ENCODE measurements at regions not wholly inside any gene's neighbourhood (a gene's known extent, or its start where the extent isn't known, plus 50 kb on each side); places are given as distances from the start of the nearest gene placed in this dataset.

DNA sequence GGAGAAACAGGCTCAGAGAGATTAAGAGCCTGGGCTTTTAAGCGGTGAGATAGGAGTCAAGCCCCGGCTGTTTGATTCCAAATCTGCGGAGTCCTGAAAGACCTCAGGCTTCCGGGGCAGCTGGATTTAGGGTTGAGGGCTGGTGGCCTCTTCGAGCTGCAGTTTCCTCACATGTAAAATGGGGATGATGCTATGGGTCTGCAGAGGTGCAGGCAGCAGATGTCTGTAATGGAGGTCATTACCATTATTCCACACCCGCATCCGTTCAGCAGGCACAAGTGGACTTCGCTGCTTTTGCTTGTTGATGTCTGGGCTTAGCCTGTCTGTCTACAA, 175.6 kb upstream of the HS6ST1 start:
- no peak for DNase-seq

DNA sequence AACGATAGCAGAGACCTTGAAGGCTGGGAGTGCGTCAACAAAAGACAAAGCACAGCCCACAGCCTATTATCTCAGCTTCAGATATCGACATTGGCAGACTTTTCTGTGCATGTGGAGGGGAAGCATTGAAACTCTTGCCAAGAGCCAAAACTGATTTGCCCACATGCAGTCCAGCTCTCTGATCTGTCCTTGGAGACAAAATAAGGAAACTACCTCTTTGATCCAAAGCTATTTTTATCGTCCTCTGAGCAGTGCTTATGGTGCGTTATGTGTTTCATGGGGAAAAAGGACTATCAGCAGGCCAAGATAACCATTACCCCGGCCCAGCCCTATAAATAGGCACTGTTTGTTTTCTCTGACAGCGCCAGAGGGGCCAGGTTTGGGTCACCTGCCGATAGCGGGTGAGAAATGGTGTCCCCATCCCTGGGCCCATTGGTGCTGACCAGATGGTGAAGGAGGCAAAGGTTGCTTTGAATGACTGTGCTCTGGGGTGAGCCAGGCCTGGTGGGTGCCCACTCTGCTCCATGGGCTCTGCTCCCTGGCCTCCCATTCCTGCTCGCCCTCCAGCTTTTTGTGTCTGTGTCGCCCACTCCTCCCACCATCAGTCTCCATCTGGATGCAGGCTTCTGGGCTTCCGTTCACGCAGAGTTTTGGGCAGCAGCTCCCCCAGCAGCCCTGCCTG, 176.1 kb upstream of the HS6ST1 start:
- DNase-seq, result peak; percentile 79

DNA sequence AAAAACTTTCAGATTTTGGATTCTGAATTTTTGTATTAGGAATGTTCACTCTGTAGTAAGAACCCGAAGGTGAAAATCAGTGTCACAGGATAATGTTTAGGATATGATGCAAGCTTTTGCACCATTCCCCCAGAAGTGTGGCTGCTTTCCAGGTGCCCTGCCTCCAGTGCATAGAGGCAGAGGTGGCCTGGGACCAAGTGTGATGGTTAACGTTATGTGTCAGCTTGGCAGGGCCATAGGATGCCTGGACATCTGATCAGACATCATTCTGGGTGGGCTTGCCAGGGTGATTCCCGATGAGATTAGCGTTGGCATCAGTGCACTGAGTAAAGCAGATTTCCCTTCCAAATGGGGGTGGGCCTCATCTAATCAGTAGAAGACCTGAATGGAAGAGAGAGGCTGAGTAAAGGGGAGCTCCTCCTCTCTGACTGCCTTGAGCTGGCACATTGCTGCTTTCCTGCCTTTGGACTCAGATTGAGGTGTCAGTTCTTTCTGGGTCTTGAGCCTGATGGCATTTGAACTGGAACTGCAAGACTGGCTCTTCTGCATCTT, 177.4 kb upstream of the HS6ST1 start:
- DNase-seq, result no peak

DNA sequence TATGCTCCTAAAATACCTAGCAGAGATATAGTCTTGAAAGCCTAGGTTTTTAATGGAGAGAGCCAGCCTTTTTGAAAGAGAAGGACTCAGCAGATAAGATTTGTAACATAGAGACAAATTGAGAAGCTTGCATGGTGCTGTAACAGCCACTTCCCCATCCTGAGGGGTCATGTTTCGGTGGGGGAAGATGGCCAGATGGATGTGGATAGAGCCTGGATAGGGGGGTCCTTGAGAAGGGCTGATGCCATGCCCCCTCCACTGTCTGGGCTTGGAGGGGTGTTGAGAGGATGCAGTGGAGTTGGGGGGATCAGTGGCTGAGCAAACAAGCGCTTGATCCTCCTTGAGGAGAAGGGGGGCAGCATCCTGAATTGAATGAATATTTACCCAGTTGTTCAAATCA, 178.0 kb upstream of the HS6ST1 start:
- no peak for DNase-seq

DNA sequence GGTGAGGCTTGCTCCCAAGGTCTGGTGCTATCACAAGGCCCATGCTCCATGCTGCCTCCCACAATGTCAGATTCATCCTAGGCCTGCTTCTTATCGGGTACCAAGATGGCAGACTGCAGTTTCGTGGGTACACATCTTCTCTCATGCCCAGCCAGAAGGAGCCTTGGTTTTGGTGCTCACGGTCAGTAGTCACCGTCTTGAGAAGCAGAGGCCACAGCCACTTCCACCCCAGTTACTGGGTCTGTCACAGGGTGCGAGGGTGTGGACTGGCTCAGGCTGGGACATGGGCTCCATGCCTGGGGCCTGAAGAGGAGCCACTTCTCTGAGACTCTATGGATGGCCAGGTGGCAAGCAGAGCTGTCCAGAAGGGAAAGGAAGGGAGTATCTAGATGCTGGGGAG, 178.8 kb upstream of the HS6ST1 start:
- no peak for DNase-seq

DNA sequence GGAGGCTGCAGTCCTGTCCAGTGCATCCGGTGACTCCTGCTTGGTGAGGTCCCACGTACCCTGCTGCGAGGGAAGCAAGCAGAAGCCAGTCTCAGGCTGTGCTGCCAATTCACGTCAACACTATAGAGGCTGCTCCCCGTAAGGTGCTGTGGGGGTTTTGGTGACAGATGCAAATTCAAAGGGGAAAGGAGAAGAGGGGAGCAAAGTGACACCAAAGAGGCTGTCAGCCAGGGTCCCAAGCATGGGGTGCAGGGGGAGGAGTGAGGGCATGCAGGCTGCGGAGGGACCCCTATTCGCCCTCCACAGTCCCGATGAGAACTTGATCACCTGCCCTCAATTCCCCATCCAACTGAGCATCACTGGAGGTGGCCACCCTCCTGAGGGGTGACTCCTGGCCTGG, 179.4 kb upstream of the HS6ST1 start:
- DNase-seq, result no peak

DNA sequence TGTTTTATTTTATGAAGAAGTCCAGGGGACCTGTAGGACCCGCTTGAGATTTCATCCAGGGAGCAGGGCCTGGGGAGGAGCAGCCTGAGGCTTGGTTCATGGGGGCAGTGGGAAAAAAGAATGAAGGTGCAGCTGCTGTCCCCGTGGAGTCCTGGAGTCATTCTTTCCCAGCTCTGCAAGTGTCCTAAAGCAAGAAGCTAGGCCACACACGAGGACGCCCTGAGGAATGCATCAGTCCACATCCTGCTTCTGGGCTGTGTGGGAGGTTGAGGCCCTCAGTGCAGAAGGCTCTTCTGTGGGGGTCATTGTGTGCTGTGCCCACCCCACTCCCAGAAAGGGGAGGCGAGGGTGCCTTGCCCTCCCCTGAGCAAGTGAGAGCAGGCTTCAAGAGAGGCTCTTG, 179.9 kb upstream of the HS6ST1 start:
- DNase-seq, result no peak

DNA sequence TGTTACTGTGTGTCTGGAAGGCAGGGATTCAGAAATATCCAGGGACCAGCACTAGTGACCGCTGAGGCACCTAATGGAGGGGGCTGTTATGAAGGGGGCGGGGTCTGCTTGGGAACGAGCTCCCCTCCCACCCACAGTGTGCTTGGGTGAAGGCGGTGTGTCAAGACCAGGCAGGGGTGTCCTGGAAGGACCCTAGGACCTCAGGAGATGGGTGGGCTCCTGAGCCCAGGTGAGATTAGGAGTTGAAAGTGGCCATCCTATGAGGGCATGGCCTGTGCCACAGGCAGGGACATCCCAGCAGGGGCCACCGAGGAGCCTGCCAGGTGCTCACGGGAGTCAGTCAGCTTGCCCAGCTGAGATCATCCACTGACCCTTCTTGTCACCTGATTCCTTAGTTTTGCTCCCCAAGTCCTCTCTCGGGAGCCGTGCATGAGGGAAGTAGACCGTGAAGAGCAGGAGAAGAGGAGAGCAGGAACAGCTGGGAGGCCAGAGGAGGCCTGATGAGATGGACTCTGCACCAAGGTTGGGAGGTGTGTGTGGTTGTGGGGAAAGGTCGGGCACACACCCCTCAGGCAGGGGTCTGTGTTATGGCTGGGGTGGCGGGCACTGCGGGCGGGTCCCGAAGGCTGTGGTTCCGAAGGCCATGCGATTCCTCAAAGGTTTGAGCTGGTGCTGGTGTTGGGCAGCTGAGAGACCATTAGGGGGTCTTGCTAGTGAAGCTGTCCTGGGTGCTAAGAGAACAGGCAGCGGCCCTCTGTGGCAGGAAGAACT, 180.9 kb upstream of the HS6ST1 start:
- DNase-seq, result no peak

DNA sequence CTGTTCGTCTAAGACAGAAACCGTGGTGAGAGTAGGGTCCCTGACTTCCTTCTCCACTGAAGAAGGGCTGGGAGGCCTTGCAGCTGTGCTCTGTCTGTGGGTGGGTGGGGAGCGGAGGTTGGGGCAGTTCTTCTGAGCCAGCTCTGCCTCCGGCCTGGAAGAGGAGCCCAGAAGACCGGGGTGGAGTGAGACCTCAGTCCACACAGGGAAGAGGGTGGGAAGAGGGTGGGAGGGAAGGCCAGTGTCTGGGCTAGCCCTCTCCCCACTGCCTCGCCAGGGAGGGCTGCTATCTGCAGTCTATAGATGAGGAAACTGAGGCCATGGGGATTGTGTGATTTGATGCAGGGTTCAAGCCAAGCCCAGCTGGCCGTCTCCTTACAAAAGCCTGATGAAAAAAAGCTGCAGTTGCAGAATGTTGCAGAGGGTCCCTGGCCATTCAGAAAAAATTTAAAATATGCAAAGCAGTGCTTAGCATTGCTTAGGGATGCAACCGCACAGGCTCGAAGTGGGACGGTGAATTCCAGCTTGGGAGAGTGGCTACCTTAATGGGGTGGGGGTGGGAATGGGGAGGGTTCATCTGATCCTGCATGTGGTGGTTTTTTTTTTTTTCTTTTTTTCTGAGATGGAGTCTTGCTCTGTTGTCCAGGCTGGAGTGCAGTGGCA, 181.6 kb upstream of the HS6ST1 start:
- no peak for DNase-seq

DNA sequence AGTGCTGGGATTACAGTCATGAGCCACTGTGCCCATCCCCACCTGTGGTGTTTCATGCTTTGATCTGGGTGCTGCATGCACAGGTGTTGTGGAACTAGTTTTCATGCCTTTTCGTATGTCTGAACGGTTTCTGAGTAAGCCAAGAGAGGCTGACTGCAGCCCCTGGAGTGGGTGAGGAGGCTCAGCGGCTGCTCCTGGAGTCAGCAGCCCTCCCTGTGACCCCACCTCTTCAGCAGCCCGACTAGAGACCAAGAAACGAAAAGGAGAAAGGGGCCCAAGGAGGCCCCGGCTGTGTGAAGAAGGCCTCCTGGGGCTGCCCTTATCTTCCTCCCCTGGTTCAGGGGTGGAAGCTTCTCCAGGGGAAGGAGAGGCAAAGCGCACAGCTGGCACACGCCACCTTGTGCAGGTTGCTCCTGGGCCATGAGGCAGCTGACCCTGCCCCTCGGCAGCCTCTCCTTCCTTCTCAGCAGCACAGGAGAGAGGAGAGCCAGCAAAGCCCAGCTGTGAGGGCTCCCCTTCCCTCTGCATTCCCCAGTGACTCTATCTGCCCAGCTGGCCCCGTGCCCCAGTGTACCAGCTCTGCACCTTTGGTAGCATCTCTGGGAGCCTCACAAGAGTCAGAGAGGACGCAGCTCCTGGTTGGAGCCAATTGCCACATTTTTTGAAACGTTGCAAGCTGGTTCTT, 182.5 kb upstream of the HS6ST1 start:
- DNase-seq, result no peak

DNA sequence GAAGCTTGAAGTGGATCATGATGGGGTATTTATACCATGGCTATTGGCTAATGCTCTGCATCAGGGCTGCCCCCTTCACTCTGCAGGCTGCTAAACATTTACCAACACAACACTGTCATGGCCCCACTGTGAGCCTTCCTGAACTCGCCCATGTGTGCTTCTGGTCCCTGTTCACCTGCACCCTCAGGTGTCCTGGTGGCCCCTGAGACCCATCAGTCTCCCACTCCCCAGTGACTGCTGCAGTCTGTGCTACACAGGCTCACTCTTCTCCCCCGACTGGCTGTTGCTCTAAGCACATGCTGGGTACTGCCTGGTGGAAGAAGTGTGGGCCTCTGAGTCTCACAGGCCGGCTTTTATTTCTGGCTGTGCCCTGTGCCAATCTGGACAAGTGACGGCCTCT, 183.0 kb upstream of the HS6ST1 start:
- DNase-seq, result no peak

DNA sequence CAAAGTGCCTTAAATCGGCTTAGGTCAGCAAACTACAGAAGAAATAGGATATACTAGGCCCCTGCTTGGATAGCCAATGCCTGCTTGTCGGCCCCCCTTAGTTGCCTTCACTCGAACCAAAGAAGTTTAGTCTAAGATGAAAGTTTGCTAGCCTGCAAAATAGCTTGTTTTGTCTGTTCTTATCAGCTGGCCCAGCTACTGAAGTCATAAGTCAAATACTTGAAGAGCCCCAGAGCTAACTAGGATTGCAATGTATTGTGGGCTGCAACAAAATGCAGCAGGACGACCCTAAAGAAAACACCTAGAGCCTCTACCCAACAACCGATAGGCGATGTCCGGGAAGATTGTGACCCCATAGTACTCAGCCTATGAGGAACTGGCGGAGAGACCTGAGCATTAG, 183.5 kb upstream of the HS6ST1 start:
- DNase-seq, result no peak

DNA sequence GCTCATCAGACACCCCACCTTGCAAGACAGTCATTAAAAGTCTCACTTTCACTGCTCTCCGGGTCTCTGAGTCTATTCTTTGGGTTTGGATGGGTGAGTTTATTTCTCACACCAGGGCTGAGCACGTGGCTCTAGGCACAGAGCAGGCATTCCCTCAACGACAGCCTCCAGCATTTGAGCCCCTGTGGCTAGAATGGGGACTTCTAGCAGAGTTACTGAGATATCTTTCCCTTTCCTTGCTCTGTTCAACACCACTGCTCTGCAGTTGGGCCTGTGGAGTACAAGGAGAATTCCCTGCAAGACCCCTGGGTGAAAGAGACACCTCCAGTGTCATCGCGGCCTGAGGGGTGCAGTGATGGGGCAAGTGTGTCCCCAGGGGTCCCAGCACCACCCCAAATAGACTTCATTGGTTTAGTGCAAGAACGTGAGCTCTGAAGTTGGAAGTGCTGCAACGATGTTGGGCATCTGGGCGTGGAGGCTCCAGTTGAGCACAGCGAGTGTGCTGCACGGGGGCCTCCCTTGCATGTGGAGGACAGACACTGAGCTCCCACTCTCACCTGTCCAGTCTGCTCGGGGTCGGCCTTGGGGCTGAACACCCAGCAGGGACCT, 184.1 kb upstream of the HS6ST1 start:
- DNase-seq, result no peak

DNA sequence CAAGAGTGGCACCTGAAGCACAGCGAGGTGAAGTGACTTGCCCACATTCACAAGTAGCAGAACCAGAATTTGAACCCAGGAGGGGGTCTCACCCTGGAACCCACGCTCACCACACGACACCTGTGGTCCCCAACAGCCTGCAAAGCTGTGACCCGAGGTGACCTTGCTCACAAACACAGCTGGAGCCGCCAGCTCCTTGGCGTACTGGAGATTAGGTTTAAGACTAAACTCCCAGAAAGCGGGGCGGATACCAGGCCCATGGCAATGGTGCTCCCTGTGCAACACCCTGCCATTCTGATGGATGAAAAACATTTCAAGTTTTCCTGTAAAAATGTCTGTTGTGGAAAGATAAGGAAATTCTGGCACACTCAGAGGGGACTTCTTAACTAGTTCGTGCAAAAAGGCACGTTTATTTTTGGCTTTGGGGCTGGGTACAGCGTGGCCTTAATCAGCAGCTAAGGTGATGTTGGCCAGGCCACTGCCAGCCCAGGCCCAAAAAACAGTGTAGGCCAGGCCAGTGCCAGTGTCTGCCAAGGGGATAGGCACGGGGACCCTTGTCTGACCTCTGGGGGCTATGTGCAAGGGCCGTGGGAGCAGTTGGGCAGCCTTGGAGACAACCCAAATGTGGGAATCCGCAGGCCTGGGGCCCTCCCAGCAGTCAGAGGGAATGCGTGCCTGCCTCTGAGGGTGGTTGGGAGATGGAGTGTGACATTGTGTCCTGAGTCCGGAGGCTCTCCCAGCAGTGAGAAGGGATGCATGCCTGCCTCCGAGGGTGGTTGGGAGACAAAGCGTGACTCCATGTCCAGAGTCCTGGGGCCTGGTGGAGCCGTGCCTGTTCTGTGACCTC, 185.0 kb upstream of the HS6ST1 start:
- no peak for DNase-seq

DNA sequence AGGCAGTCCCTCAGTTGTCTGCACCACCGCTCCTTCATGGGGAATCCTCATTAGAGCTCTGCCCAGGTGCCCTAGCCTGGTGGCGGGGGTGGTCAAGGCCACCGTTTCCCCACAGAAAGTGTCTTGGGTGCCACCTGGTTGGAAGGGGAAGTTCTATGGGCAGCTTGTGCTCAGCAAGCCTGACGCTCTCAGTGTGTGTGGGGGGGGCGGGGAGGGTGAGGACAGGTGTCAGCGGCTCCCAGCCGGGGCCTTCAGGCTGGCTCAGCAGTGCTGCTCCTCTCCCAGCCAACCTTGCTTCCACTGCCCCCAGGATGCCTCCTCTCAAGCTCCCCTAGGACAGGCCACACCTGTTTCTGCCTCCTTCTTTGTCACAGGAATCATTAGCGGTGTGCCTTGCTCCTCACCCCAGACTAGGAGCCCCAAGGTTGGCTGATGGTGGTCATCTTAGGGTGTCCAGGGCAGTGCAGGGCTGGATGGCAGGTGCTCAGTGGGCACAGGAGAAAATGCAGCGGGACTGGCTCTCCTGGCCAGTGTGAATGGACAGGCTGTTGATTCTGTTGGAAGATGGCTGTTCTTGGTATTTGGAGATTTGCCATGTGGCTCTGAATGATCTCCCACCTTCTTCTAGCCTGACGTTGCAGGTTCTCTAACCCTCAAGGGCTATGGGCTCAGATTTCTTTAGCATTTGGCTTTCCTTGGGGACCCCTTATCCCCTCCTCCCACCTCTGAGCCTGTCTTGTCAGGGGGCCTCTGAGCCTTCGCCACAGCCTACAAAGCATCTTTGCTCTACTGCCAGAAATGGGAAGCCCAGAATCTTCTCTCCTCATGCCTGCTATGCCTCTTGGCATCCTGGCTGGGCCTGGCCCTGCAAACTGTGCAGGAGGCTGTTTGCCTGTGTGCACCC, 185.8 kb upstream of the HS6ST1 start:
- DNase-seq, result no peak

DNA sequence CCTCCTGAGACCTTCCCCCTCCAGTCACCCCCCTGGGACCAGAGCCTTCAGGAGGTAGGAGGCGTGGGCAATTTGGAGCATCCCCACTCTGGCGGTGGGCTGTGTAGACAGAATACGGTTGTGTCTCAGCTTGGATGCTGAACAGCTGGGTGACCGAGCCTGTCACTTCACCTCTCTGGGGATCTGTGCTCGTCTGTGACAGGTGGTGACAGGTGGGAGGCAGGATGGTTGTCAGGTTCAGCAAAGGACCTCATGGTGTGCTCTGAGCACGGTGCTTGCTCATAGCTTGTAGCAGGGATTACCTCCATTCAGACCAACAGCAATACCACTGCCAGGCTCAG, 186.5 kb upstream of the HS6ST1 start:
- no peak for DNase-seq

DNA sequence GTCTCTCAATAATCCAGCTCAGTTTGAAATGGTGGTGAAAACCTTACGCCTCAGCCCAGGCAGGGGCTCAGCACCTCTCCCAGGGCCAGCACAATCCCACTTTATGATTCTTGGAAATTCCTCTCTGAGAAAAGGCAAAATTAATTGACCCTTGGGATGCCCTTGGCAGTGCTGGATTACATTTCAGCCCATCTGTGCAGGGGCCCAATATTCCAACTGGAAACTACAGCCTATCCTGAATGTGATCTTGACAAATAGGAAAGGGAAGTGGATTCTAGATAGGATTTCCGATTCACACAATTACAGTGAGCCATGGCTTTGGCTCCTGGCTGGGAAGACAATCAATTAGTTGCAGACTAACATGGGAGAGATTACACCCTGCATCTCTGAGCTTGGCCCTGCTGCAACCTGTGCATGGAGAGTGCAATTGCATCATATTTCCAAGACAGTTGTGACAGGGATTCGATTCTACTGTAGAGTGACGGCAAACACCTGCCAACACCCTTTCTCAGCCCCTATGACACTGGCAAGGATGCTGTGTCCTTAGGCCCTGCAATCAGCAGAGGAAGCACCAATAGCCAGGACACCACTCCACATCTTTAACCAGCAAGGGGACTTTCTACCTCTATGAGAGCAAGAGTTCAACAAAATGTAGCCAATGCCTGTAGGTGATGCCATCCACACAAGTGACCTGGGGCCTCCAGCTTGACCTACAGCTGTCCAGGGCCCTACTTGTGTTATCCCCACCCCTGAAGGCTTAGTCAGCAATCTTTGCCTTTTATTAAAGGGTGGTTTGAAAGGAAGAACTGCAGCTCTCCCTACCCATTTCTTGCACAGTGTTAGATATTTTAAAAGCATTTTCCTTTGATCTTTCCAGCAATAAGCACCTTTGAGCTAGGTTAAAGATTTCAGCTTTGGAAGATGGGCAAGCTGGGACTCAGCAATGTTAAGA, 187.2 kb upstream of the HS6ST1 start:
- DNase-seq, result no peak

DNA sequence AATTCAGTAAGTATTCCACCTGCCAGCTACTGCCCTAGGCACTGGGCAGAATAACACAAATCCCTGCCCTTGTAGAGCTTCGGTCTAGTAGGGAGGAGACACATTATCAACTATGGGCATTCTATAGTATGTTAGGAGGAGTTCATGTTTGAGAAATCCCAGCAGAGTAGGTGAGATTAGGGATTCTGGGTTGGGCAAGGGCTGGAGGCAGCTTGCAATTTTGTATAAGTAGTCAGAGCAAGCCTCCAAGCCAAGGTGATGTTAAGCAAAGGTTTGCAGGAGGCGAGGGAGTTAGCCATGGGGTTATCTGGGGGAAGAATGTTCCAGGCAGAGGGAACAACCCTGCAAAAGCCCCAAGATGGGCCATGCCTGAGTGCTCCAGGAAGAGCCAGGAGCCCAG, 187.9 kb upstream of the HS6ST1 start:
- DNase-seq, result no peak

DNA sequence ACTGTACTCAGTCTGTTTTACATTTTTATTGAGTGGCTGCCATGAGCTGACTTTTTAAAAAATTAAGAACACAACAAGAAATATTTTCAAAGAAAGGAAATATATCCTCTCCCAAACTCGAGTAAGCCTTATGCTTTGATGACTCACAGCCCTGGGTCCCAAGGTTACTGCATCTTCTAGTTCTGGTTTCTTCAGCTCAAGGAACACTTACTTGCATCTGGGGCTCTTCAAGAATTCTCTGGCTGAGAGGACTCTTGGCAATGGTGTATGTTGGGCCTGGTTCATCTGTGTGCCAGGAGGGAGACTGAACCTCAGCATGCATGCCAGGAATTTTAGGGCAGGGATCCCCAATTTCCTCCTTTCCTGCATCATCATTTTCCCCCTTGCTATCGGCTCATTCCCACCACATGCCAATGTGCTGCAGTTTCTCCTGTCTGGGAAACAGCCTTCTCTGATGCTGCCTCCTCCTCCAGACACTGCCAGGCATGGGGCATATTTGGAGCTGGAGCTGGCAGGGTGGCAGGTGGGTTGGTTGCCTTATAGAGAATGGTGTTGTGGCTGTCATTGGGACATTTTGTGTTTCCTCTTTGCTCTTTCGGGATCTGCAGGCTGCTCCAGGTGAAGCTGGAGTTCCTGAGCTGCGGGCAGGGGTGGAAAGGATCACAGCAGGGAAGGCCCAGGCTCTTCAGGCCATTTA, 192.2 kb upstream of the HS6ST1 start:
- peak; percentile 13 for DNase-seq
